DOHH2 (cell line): ENCODE measurements at regions not wholly inside any gene's neighbourhood (a gene's known extent, or its start where the extent isn't known, plus 50 kb on each side); places are given as distances from the start of the nearest gene placed in this dataset.

Source experiments
- H3F3A ChIP-seq: fragments of 200-600 bp; sonication (generic), shearing (Covaris generic); 2 replicates; pipeline ENCODE4 v1.6.0; 2016; ENCODE audit warnings: antibody characterized with exemption, mild to moderate bottlenecking; ENCODE audit not compliant: control insufficient read depth, insufficient read depth
- H3K27ac ChIP-seq: fragments of 200-600 bp; sonication (generic); 2 replicates; pipeline ENCODE4 v1.5.1; 2014; ENCODE audit warnings: low read depth, mild to moderate bottlenecking, low read length, moderate library complexity
- H3K27me3 ChIP-seq: fragments of 200-600 bp; sonication (generic); 2 replicates; pipeline ENCODE4 v1.6.1; 2014; ENCODE audit warnings: mild to moderate bottlenecking, low read length, mixed read lengths; ENCODE audit not compliant: control insufficient read depth
- H3K36me3 ChIP-seq: fragments of 200-600 bp; sonication (generic); 2 replicates; pipeline ENCODE4 v1.6.1; 2014; ENCODE audit warnings: mild to moderate bottlenecking, low read length, moderate library complexity, mixed read lengths; ENCODE audit not compliant: control insufficient read depth
- H3K4me1 ChIP-seq: fragments of 200-600 bp; sonication (generic); 2 replicates; pipeline ENCODE4 v1.6.1; 2014; ENCODE audit warnings: mild to moderate bottlenecking, low read length, mixed read lengths; ENCODE audit not compliant: control insufficient read depth
- H3K4me2 ChIP-seq: fragments of 200-600 bp; sonication (generic); 2 replicates; pipeline ENCODE4 v1.6.0; 2014; ENCODE audit warnings: mild to moderate bottlenecking, low read length, moderate library complexity
- H3K4me3 ChIP-seq: fragments of 200-600 bp; sonication (generic); 2 replicates; pipeline ENCODE4 v1.5.1; 2014; ENCODE audit warnings: mild to moderate bottlenecking, low read length, mixed read lengths
- H3K79me2 ChIP-seq: fragments of 200-600 bp; sonication (generic); 2 replicates; pipeline ENCODE4 v1.6.1; 2014; ENCODE audit warnings: mild to moderate bottlenecking, low read length, mixed read lengths; ENCODE audit not compliant: control insufficient read depth
- H3K9me2 ChIP-seq: fragments of 200-600 bp; sonication (generic); replicated peaks from 2 replicates; pipeline ENCODE4 v1.6.1; 2014; ENCODE audit warnings: mild to moderate bottlenecking, low read length, mixed read lengths; ENCODE audit not compliant: control insufficient read depth
- H3K9me3 ChIP-seq: fragments of 200-600 bp; sonication (generic); 2 replicates; pipeline ENCODE4 v1.6.1; 2014; ENCODE audit warnings: antibody characterized with exemption, low read length, mixed read lengths; ENCODE audit not compliant: control insufficient read depth, insufficient read depth
- H4K20me1 ChIP-seq: fragments of 200-600 bp; sonication (generic); 2 replicates; pipeline ENCODE4 v1.6.0; 2014; ENCODE audit warnings: low read depth, mild to moderate bottlenecking, antibody characterized with exemption, low read length, moderate library complexity; ENCODE audit not compliant: control insufficient read depth, insufficient read depth
- CTCF ChIP-seq: fragments of 200-600 bp; sonication (generic); IDR thresholded peaks from one replicate; pipeline ENCODE4 v1.5.1; 2014; ENCODE audit warnings: antibody characterized with exemption, mild to moderate bottlenecking, low read depth, low read length; ENCODE audit not compliant: poor library complexity, severe bottlenecking
- EZH2phosphoT487 ChIP-seq: fragments of 200-600 bp; sonication (generic); IDR thresholded peaks from 2 replicates; pipeline ENCODE4 v1.6.1; 2017; ENCODE audit warnings: borderline replicate concordance, mild to moderate bottlenecking, antibody characterized with exemption, low read length, moderate library complexity, mixed read lengths

- Histone ChIP-seq H3K9me3 (no peaks in the 10 kb centered on the region), H3K4me3 (no peak overlapping the region), H3K27me3 (no peaks in the 10 kb centered on the region), H3K4me1 (no peaks in the 10 kb centered on the region), H3F3A (no peaks in the 10 kb centered on the region), H4K20me1 (no peaks in the 10 kb centered on the region), H3K4me2 (no peak overlapping the region), H3K27ac (no peak overlapping the region), H3K9me2 (no peaks in the 10 kb centered on the region), H3K36me3 (no peaks in the 10 kb centered on the region), H3K79me2 (no peaks in the 10 kb centered on the region)
- no peak for TF ChIP-seq CTCF
- no peak for TF ChIP-seq EZH2phosphoT487
These were observed 181.8 kb downstream of the C16orf95 start for GRCh38 chr16:87135246-87136030.

GRCh38 chr16:87138316-87138715 lies 178.9 kb downstream of the C16orf95 start:
- Histone ChIP-seq H3K27ac (no peak overlapping the region), H3K9me2 (no peaks in the 10 kb centered on the region), H4K20me1 (no peaks in the 10 kb centered on the region), H3K27me3 (no peaks in the 10 kb centered on the region), H3K4me1 (no peaks in the 10 kb centered on the region), H3K79me2 (no peaks in the 10 kb centered on the region), H3K9me3 (no peaks in the 10 kb centered on the region), H3K4me3 (no peak overlapping the region), H3K36me3 (no peaks in the 10 kb centered on the region), H3K4me2 (no peak overlapping the region), H3F3A (no peaks in the 10 kb centered on the region)
- TF ChIP-seq EZH2phosphoT487, result no peak
- TF ChIP-seq CTCF, result no peak

- Histone ChIP-seq H3K4me3 (no peak overlapping the region), H3K27me3 (no peaks in the 10 kb centered on the region), H3K9me3 (no peaks in the 10 kb centered on the region), H3K4me1 (no peaks in the 10 kb centered on the region), H3F3A (no peaks in the 10 kb centered on the region), H3K27ac (no peak overlapping the region), H3K9me2 (no peaks in the 10 kb centered on the region), H4K20me1 (no peaks in the 10 kb centered on the region), H3K36me3 (no peaks in the 10 kb centered on the region), H3K79me2 (no peaks in the 10 kb centered on the region), H3K4me2 (no peak overlapping the region)
- no peak for TF ChIP-seq CTCF
- TF ChIP-seq EZH2phosphoT487, result no peak
These were observed 178.4 kb downstream of the C16orf95 start for GRCh38 chr16:87138738-87139267.
